ENCODE measurements at regions not wholly inside any gene's neighbourhood (a gene's known extent, or its start where the extent isn't known, plus 50 kb on each side); places are given as distances from the start of the nearest gene placed in this dataset.

DNA sequence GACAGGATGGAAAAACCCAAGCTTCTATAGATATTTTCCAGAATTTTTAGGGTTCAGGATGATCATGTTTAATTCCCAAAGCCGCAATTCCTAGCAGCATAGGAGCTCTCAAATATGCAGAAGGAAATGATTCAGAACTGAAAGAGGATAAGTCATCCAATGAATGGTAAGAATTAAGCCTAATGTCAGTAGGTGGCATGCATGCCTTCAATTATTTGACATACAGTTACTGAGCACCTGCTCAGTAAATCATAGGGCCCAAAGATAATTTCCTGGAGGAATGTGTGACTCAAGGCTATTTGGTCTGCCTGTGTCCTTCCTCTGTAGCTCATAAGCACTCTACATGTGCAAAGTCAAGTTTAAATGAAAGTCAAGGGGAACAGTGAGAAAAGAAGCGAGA, 116.8 kb upstream of the SLC38A4 start:
- intact Hi-C loops (cut with micrococcal nuclease; ENCODE audit: unreplicated experiment): no loop called here
- CTCF ChIA-PET: interaction anchor here (0.5 to 1.9 kb wide), 8 partner anchors 10 to 817 kb away, joined by 3 to 13 read pairs (median 6); no protein-coding TSS in a partner anchor
- no peak overlapping the region for H2AFZ ChIP-seq
- H3K4me3 ChIP-seq: no peak overlapping the region
- no peaks in the 10 kb centered on the region for H4K20me1 ChIP-seq (ENCODE audit: insufficient read depth)
- no peak overlapping the region for H3K4me2 ChIP-seq
- no peaks in the 10 kb centered on the region for H3K9me2 ChIP-seq (ENCODE audit: insufficient read depth)
- no peaks in the 10 kb centered on the region; the same call in 1 of the 2 replicates for H3K4me1 ChIP-seq (replicated peaks; ENCODE audit: insufficient read depth)
- no peaks in the 10 kb centered on the region for H3K27me3 ChIP-seq (ENCODE audit: insufficient read depth, low read depth)
- peaks cover 9% of the 10 kb centered on the region; the same call in 1 of the 2 replicates for H3F3A ChIP-seq (ENCODE audit: insufficient read depth, low read depth)
- H3K9me3 ChIP-seq (ENCODE audit: insufficient read depth, low read depth): no peaks in the 10 kb centered on the region
- POLR2A ChIA-PET (ENCODE audit: unreplicated experiment): interaction anchor here (0.6 to 0.9 kb wide), 3 partner anchors 17 to 365 kb away, joined by 4 to 17 read pairs (median 8); no protein-coding TSS in a partner anchor
- no peak overlapping the region for H3K27ac ChIP-seq
- no TSS peak for BruUV-seq (replicated peaks)
- peak in 1 of 2 experiments; percentile 79 for DNase-seq
- no peaks in the 10 kb centered on the region for H3K36me3 ChIP-seq (ENCODE audit: low read depth)
- TF ChIP-seq EZH2 (IDR thresholded peaks at IDR 0.05; ENCODE audit: low read depth): no peak
- no peak for TF ChIP-seq CTCF (conservative IDR thresholded peaks at IDR 0.05)
- H3K79me2 ChIP-seq (ENCODE audit: low read depth): no peaks in the 10 kb centered on the region

- Histone ChIP-seq H2AFZ (no peak overlapping the region), H3K27me3 (ENCODE audit: insufficient read depth, low read depth) (no peaks in the 10 kb centered on the region), H3K9me3 (ENCODE audit: insufficient read depth, low read depth) (no peaks in the 10 kb centered on the region), H3K27ac (no peak overlapping the region), H3K4me1 (replicated peaks; ENCODE audit: insufficient read depth) (no peaks in the 10 kb centered on the region; the same call in 1 of the 2 replicates), H3F3A (ENCODE audit: insufficient read depth, low read depth) (peaks cover 9% of the 10 kb centered on the region; the same call in 1 of the 2 replicates), H3K36me3 (ENCODE audit: low read depth) (no peaks in the 10 kb centered on the region), H3K4me2 (no peak overlapping the region), H3K79me2 (ENCODE audit: low read depth) (no peaks in the 10 kb centered on the region), H3K4me3 (no peak overlapping the region), H3K9me2 (ENCODE audit: insufficient read depth) (no peaks in the 10 kb centered on the region), H4K20me1 (ENCODE audit: insufficient read depth) (no peaks in the 10 kb centered on the region)
- ChIA-PET CTCF (no interaction called here), POLR2A (ENCODE audit: unreplicated experiment) (interaction anchor here (0.7 kb wide), 2 partner anchors 9 to 22 kb away, joined by 4 to 5 read pairs; no protein-coding TSS in a partner anchor)
- TF ChIP-seq EZH2 (IDR thresholded peaks at IDR 0.05; ENCODE audit: low read depth) (no peak), CTCF (conservative IDR thresholded peaks at IDR 0.05) (no peak)
- BruUV-seq (replicated peaks): no TSS peak
- intact Hi-C loops (cut with micrococcal nuclease; ENCODE audit: unreplicated experiment): no loop called here
- no peak for DNase-seq
Measured at GRCh38 chr12:46944088-46944487, 118.3 kb upstream of the SLC38A4 start.

DNA sequence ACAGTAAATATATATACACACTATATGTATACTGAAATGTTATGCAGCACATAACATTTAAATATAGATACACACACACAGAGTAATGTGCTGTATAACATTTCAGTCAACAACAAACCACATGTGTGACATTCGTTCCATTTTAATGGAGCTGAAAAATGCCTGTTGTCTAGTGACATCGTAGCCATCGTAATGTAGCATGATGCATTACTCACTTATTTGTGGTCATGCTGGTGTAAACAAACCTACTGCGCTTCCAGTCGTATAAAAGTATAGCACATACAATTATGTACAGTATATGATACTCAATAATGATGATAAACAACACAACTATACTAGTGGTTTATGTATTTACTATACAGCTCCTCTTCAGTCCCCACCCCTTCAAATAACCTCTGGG, 119.0 kb upstream of the SLC38A4 start:
- H3K4me3 ChIP-seq: no peak overlapping the region
- TF ChIP-seq CTCF (conservative IDR thresholded peaks at IDR 0.05) (no peak), EZH2 (IDR thresholded peaks at IDR 0.05; ENCODE audit: low read depth) (no peak)
- no peaks in the 10 kb centered on the region for H4K20me1 ChIP-seq (ENCODE audit: insufficient read depth)
- no peaks in the 10 kb centered on the region for H3K9me3 ChIP-seq (ENCODE audit: insufficient read depth, low read depth)
- intact Hi-C loops (cut with micrococcal nuclease; ENCODE audit: unreplicated experiment): loop anchor here (5.0 kb wide), 1 partner anchor 38 kb away; no protein-coding TSS in a partner anchor
- H3K79me2 ChIP-seq (ENCODE audit: low read depth): no peaks in the 10 kb centered on the region
- POLR2A ChIA-PET (ENCODE audit: unreplicated experiment): no interaction called here
- H3F3A ChIP-seq (ENCODE audit: insufficient read depth, low read depth): peaks cover 11% of the 10 kb centered on the region
- no peaks in the 10 kb centered on the region for H3K27me3 ChIP-seq (ENCODE audit: insufficient read depth, low read depth)
- DNase-seq: no peak
- CTCF ChIA-PET: no interaction called here
- H3K4me2 ChIP-seq: no peak overlapping the region
- no peaks in the 10 kb centered on the region for H3K36me3 ChIP-seq (ENCODE audit: low read depth)
- no TSS peak for BruUV-seq (replicated peaks)
- H3K9me2 ChIP-seq (ENCODE audit: insufficient read depth): no peaks in the 10 kb centered on the region
- no peak overlapping the region for H2AFZ ChIP-seq
- H3K4me1 ChIP-seq (replicated peaks; ENCODE audit: insufficient read depth): peaks cover 2% of the 10 kb centered on the region
- no peak overlapping the region for H3K27ac ChIP-seq
